ENCODE measurements at regions not wholly inside any gene's neighbourhood (a gene's known extent, or its start where the extent isn't known, plus 50 kb on each side); places are given as distances from the start of the nearest gene placed in this dataset.
"Not testable (repeated sequence)": the region's sequence is repeated elsewhere in the genome, so short reads cannot be mapped to it uniquely, and the experiment has no call there.

GRCh38 chr5:51156222-51156621 is 227.0 kb upstream of the ISL1 start:
- no peak for DNase-seq (ENCODE audit: low spot score in 2 of 2)
- FAIRE-seq, result no peak

GRCh38 chr5:51156838-51157237 is 226.4 kb upstream of the ISL1 start:
- no peak for FAIRE-seq
- DNase-seq (ENCODE audit: low spot score in 2 of 2), result no peak

GRCh38 chr5:51159164-51159563 is 224.1 kb upstream of the ISL1 start:
- no peak for FAIRE-seq
- no peak for DNase-seq (ENCODE audit: low spot score in 2 of 2)

- DNase-seq (ENCODE audit: low spot score in 2 of 2) (no peak), FAIRE-seq (no peak)
Observed at GRCh38 chr5:51159606-51160005, 223.6 kb upstream of the ISL1 start.

GRCh38 chr5:51162245-51162644 is 221.0 kb upstream of the ISL1 start:
- DNase-seq (ENCODE audit: low spot score in 2 of 2) (no peak), FAIRE-seq (no peak)

GRCh38 chr5:51165621-51166020 is 217.6 kb upstream of the ISL1 start:
- not testable (repeated sequence) for FAIRE-seq; DNase-seq (ENCODE audit: low spot score in 2 of 2)

- DNase-seq (ENCODE audit: low spot score in 2 of 2), result no peak
- no peak for FAIRE-seq
Observed at GRCh38 chr5:51172903-51173626, 210.2 kb upstream of the ISL1 start.

- FAIRE-seq, result no peak
Observed at GRCh38 chr5:51181208-51181894, 201.9 kb upstream of the ISL1 start.

GRCh38 chr5:51185850-51186329 is 197.4 kb upstream of the ISL1 start:
- FAIRE-seq, result no peak
- DNase-seq (ENCODE audit: low spot score in 2 of 2), result no peak

More at GRCh38 chr5:51181208-51181894, 201.9 kb upstream of the ISL1 start:
- no peak for DNase-seq (ENCODE audit: low spot score in 2 of 2)

- FAIRE-seq (no peak), DNase-seq (ENCODE audit: low spot score in 2 of 2) (no peak)
Observed at GRCh38 chr5:51188001-51188591, 195.2 kb upstream of the ISL1 start.

GRCh38 chr5:51194671-51195070 is 188.6 kb upstream of the ISL1 start:
- DNase-seq (ENCODE audit: low spot score in 2 of 2), result no peak
- FAIRE-seq, result no peak

- DNase-seq (ENCODE audit: low spot score in 2 of 2) (no peak), FAIRE-seq (no peak)
Observed at GRCh38 chr5:51201024-51201423, 182.2 kb upstream of the ISL1 start.

GRCh38 chr5:51201708-51202107 is 181.5 kb upstream of the ISL1 start:
- no peak for FAIRE-seq
- no peak for DNase-seq (ENCODE audit: low spot score in 2 of 2)

GRCh38 chr5:51202161-51202560 is 181.1 kb upstream of the ISL1 start:
- DNase-seq (ENCODE audit: low spot score in 2 of 2) (no peak), FAIRE-seq (no peak)

GRCh38 chr5:51203598-51203997 is 179.7 kb upstream of the ISL1 start:
- no peak for DNase-seq (ENCODE audit: low spot score in 2 of 2)
- FAIRE-seq, result no peak

- FAIRE-seq (no peak), DNase-seq (ENCODE audit: low spot score in 2 of 2) (no peak)
Observed at GRCh38 chr5:51208296-51208695, 175.0 kb upstream of the ISL1 start.

GRCh38 chr5:51214746-51215145 is 168.5 kb upstream of the ISL1 start:
- DNase-seq (ENCODE audit: low spot score in 2 of 2), result no peak
- FAIRE-seq, result no peak

GRCh38 chr5:51225789-51226742 is 157.2 kb upstream of the ISL1 start:
- no peak for FAIRE-seq
- DNase-seq (ENCODE audit: low spot score in 2 of 2), result no peak

GRCh38 chr5:51227963-51228470 is 155.2 kb upstream of the ISL1 start:
- FAIRE-seq (no peak), DNase-seq (ENCODE audit: low spot score in 2 of 2) (no peak)

GRCh38 chr5:51230336-51230735 is 152.9 kb upstream of the ISL1 start:
- FAIRE-seq (no peak), DNase-seq (ENCODE audit: low spot score in 2 of 2) (no peak)

Measured in frontal cortex (tissue), 3 donors.